ELR (cell line): ENCODE measurements at regions not wholly inside any gene's neighbourhood (a gene's known extent, or its start where the extent isn't known, plus 50 kb on each side); places are given as distances from the start of the nearest gene placed in this dataset.

Experiments
- DNase-seq: peaks from one replicate; pipeline ENCODE4 v3.0.0-alpha.2; 2015; ENCODE audit warnings: low read depth

- no peak for DNase-seq
These were observed 208.4 kb upstream of the CD180 start for GRCh38 chr5:67405101-67405364.

DNA sequence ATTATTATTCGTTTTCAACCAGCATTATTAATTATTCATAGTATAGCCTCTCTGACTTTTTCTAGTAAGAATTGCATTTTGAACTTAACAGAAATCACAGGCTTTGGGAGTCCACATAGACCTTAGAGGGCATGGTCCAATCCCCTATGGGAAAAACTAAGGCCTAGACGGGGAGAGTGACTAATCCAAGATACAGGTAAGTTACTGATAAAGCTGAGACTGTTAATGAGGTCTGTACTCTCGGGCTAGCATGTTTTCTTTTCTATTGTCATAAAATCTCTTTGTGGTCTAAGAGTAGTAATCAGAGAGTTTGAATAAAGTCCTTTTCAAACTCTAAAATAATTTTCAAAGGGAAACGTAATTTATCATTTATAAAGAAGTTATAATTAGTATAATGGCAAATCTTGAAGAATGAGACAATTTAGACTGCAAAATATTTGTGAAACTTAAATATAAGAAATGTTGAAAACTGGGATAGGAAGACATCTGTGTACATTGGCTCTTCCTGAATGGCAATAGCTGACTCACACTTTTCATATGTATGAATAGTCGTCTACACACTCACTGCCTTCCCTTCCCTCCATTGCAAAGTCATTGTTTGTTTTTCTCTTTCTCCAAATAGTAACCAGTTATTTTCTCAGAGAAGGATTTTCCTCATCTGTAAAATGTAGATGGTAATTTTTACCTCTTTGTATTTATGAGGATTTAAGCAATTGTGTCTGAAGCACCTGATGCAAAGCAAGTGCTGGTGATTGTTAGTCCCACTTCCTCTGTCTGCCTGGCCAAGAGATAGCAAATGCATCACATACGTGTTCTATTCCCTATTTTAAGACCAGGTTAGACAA lies 207.9 kb upstream of the CD180 start:
- peak; percentile 10 for DNase-seq

- no peak for DNase-seq
These were observed 205.9 kb upstream of the CD180 start for GRCh38 chr5:67402526-67402925.

DNA sequence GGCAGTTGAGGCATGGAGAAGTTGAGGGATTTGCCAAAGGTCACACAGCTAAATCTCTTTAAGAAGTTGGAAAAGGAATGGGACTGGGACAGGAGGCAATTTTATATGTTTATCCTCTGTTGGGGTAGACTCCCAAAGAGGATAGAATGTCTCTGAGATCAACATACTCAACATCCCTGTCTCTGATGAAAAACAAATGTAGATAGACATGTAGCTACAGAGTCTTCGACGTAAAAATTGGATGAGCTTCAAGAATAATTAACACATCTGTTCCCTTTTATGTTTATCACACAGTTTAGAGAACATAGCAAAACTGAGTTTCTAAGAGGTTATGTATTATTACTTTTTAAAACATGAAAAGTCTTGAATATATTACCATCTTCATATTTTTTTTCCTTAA lies 204.6 kb upstream of the CD180 start:
- no peak for DNase-seq

- DNase-seq = no peak
These were observed 204.2 kb upstream of the CD180 start for GRCh38 chr5:67400752-67401151.

GRCh38 chr5:67395790-67396418 lies 199.3 kb upstream of the CD180 start:
- no peak for DNase-seq

GRCh38 chr5:67393211-67393610 lies 196.6 kb upstream of the CD180 start:
- DNase-seq = no peak

DNA sequence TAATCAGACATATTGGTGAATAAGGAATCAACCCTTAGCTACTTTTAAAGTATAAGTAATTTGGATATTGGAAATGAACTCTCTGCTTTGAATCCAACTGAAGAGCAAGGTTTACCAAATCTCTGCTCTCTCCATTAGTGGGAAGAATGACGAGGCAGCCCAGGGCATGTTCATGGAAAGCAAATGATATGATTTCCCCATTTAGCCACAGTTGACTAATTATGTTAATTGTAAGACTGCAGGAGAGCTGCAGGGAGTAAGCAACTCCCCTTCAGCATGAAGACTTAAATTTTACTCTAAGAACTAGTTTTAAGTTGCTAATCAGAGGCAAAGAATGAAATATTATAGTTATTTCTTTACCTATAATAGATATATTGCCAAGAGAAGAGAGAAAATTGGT lies 194.3 kb upstream of the CD180 start:
- DNase-seq = no peak

DNA sequence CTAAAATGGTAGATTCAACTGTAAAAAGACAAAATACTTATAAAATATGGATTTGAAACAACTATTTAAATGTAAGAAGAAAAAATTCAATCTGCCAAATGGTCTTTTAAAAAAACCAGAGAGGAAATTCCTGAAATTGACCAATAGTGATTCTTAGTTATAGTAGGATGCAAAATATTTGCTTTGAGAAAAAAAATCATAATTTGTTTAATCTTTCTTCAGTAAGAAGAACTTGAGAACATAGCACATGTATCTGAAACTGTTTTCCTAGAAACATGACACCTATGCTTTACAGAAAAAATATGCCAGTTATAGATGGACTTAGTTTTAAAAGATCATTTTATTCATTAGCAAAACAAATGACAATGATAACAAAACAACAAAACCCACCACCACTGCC lies 186.9 kb upstream of the CD180 start:
- DNase-seq = no peak

DNA sequence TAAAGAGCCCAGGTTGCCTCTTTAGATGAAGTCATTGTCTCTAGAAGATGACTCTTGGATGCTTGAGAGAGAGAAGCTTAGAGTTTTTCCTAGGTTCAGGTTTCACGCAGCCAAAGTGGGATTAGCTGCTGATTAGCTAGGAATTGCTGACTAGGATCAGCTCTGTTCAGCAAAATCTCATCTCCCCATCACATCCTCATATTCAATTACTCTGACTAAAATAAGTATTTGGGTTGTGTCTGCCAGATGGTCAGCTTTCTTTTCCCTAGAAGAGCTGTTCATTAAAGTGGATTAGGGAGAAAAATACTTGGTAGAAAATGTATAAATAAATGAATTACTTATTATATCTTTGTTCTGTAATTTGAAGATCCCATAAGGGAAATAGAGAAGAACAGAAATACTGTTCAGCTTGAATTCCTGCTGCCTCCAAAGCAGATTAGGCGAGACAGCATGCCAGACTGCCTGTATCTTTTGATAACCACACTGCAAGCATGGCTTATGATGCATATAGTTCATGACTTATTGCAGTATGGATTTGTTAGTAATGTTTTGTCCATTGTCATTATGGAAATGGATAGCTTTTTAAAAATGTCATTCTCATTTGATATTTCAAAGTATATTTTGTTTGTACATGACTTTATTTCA lies 184.8 kb upstream of the CD180 start:
- DNase-seq = no peak

DNA sequence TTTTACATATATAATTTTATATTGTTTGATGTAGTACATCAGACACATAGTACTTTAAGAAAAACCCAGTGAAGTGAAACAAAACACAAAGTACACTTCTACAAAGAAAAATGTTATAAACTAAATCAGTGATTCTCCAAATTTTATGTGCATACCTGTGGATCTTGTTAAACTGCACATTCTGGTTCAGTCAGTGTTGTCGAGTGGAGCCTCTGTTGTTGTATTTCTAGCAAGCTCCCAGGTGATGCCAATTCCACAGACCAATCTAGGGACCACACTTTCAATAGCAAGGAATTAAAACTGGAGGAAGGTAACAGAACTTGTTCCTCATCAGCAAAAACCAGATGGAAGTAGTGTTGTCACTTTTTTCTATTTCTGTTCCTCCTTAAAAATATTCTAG lies 183.8 kb upstream of the CD180 start:
- no peak for DNase-seq

DNA sequence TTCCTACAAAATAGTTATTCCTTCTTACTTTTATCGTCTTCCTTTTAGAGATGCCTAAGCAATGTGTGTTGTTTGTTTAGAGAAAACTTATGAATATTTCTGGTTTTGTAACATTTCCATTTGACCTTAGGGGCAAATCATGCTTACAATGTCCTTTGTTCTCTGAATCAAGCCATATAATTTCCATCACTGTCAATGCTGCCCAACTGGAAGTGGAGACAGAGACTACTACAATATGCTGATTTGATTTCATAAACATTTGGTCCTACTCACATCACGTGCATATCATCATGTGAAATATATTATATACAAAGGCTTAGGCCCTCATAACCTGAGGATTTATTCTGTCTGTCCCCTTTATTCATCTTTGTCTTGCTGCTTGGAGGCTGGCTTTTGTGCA lies 183.2 kb upstream of the CD180 start:
- no peak for DNase-seq

DNA sequence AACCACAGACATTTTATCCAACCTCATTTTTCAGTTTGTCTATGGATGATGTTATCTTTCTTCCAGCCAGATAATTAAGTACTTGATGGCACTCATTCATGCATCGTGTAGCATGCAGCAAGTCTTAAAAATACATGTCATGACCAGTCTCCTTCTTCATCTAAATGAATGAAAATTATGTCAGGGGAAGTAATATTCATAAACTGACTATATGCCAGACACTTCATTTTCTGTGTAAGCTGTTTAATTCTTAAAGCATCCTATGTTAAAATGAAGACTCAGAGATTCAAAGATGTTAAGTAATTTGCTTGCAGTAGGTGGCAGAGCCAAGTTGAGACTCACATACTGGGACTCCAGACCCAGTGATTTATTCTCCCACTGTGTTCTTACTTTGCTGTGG lies 181.7 kb upstream of the CD180 start:
- no peak for DNase-seq

DNA sequence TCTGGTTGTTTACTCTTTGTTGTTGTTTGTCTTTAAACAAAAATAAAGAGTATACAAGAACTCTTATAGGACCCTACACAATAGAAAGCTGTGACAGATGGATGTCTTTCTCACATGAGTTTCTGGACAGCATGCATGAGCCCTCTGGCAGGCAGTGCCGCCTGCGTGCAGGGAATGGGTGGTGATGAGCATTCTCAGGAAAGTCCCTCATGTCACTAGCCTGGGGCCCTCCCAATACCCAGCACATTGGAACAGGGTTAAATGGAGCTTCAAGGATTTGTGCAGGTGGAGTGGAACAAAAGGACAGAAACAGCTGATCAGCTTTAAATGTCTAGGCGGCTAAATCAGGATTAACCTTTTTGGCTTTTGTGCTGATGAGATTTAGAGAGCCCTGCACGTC lies 181.0 kb upstream of the CD180 start:
- no peak for DNase-seq

DNA sequence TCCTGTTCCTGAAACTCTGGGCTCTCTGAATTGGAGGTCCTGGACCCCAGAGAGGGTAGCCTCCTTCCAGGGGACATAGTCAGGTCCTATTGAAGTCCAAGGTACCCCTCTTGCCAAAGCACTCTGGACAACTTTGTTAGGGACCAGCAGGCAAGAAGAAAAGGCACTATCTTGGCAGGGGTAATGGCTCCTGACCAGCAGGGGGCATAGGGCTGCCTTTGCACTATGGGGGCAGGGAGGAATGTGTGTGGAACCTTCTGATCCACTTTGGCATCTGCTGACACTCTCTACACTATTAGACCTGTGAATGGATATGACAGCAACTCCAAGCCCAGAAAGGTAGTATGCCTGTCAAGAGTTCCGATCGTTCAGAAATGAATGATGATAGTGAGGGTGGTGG lies 179.0 kb upstream of the CD180 start:
- no peak for DNase-seq

DNA sequence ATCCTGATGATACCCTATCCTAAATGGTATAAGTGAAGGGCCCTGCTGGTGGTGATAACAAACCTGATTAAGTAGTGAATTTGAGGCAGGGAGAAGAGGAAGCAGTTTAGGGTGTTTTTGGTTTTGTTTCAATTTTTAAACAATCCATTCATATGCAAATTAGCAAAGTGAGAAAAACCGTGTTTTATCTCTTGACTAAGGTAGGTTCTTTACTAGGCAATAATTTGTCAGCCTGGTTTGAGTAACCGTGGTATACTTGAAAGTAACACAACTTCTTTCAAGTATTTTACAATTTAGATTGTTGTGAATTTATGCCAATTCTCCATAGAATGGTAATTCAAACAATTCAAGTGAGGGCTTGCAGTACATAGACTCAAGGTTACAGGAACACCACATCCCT lies 177.8 kb upstream of the CD180 start:
- DNase-seq = no peak

- DNase-seq = no peak
These were observed 176.9 kb upstream of the CD180 start for GRCh38 chr5:67373518-67373917.

DNA sequence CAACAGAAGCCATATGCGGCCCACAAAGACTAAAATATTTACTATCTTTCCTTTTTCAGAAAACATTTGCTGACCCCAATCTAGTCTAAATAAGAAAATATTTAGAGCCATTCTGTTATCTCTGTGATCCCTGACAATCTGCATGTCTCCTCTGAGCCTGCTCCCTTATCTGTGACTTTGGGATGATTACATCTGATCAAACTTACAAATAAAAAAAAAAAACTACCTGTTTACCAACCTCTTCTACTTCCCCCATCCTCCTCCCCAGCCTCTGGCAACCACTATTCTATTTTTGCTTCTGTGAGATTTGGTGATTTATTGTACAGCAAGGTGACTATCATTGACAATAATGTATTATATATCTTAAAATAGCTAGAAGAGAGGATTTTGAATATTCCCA lies 176.3 kb upstream of the CD180 start:
- no peak for DNase-seq

GRCh38 chr5:67371924-67372323 lies 175.3 kb upstream of the CD180 start:
- DNase-seq = no peak

DNA sequence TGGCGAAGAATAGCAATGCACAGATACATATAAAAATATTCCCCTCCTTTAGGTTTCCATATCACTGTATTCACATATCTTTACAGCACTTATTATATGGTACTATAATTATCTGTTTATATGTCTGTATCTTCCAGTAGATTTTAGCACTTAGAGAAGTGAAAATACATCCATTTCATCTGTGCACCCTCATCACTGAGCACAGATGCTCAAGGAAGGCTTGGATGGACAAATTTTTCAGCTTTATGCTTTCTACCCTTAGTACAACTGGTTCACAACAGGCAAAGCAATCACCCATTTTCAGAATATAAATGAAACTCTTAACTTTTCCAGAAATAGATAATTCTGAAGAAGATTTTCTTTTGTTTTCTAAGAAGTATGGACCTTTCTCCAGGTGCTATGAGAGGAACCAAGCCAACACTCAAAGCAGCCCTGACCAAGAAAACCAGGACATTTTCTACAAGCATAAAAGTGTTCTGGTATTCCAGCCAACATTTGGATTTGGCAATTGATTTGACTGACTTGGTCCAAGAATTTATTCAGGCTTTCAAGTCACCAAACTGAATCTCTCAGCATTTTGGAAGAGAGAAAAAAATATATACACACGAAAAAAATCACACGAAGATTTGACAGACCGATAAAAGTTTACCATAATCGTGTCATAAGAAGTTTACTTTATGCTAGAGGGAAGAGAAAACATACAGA lies 170.2 kb upstream of the CD180 start:
- no peak for DNase-seq

DNA sequence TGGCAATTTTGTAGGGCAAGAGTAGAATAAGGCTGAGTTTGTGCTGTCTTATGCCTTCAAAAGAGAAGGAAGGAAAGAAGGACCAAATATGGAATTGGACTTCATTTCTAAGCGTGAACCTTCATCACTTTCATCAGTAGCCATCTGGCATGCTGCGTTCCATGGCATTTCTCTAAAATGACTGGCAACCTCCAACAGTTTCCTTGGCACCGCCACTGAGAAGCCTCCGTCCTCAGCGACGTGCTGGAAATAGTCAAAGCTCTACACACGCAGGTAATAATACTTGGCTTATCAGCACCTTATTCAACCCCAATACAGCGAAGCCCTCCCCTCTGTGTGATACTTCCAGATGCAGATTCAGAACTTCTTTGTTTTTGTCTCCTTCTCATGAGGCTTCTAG lies 169.7 kb upstream of the CD180 start:
- no peak for DNase-seq

DNA sequence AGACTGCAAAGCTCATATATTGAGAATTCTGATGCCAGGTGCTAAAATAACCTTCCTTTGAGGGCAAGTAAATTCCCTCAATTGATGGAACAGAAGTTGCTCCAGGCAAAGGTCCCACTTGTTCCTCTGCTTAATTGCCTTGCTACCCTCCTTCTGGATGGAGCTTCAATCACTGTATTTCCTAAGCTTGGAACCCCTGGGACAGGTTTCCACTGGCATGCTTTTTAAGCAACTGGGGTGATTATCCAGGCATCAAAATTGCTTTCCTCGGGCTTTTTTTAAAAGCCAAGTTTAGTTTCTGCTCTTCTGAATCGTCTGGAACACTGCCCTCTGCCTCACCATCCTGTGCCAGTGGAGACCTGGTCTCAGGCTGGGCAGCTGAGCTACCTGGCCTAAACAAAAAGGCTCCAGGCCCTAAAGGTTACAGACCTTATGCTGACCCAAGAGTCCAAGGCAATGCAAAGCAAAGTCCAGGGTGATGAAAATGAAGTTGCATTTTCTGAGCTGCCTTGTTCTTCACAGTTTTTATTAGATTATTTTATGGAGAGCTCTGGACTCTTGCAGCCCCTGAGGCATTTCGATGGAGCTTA lies 167.9 kb upstream of the CD180 start:
- no peak for DNase-seq

GRCh38 chr5:67363963-67364362 lies 167.4 kb upstream of the CD180 start:
- DNase-seq = no peak
